Panc1 (cell line): ENCODE measurements at regions not wholly inside any gene's neighbourhood (a gene's known extent, or its start where the extent isn't known, plus 50 kb on each side); places are given as distances from the start of the nearest gene placed in this dataset.

Source experiments
- ATAC-seq: fragments of 200-7000 bp; cut with Tn5 transposase; 2 replicates; pipeline ENCODE4 v1.9.1; 2020; ENCODE audit warnings: mild to moderate bottlenecking, moderate library complexity
- BruUV-seq: library from RNA; stranded (reverse); fragments of 400-500 nt; replicated peaks from 2 replicates; lab custom pipeline; 2021; lab: Mats Ljungman, UMichigan
- CTCF ChIA-PET: fragments of 300-600 bp; sonication (Branson Sonifier 250); formaldehyde crosslinking; loops from one replicate; lab custom pipeline; 2022; ENCODE audit warnings: antibody characterized with exemption; lab: Charles Lee
- POLR2A ChIA-PET: fragments of 300-600 bp; sonication (Branson Sonifier 250); formaldehyde crosslinking; loops from one replicate; lab custom pipeline; 2022; ENCODE audit warnings: antibody characterized with exemption; lab: Charles Lee
- DNase-seq: peaks from one replicate; pipeline ENCODE4 v3.0.0-alpha.2; 2010; ENCODE audit warnings: low read depth, low spot score
- H3K27ac ChIP-seq: 2 replicates; pipeline ENCODE4 v1.5.1; 2011; ENCODE audit warnings: mild to moderate bottlenecking, low read length, inconsistent platforms
- H3K27me3 ChIP-seq: fragments of 200-500 bp; sonication (Bioruptor generic); 2 replicates; pipeline ENCODE4 v1.6.0; 2014; ENCODE audit warnings: low read length, inconsistent platforms; ENCODE audit not compliant: control insufficient read depth, insufficient read depth
- H3K36me3 ChIP-seq: fragments of 200-500 bp; sonication (Bioruptor generic); 2 replicates; pipeline ENCODE4 v1.5.1; 2014; ENCODE audit warnings: inconsistent platforms, mild to moderate bottlenecking, low read length, moderate library complexity; ENCODE audit not compliant: control insufficient read depth, insufficient read depth
- H3K4me1 ChIP-seq: 2 replicates; pipeline ENCODE4 v1.5.1; 2011; ENCODE audit warnings: inconsistent platforms, mild to moderate bottlenecking, low read length, moderate library complexity; ENCODE audit not compliant: control insufficient read depth, insufficient read depth
- H3K4me3 ChIP-seq, 2 experiments: 2 replicates each; pipeline ENCODE4 v1.5.1; 2011 to 2012; ENCODE audit warnings: low read depth in 2 of 2, low read length in 2 of 2, mild to moderate bottlenecking in 2 of 2, inconsistent platforms in 1 of 2, moderate library complexity in 1 of 2
- H3K9me3 ChIP-seq: fragments of 200-500 bp; sonication (Bioruptor generic); 2 replicates; pipeline ENCODE4 v1.5.1; 2014; ENCODE audit warnings: low read depth, mild to moderate bottlenecking, inconsistent platforms, low read length, moderate library complexity; ENCODE audit not compliant: control insufficient read depth, insufficient read depth
- POLR2AphosphoS5 ChIP-seq: IDR thresholded peaks from 2 replicates; pipeline ENCODE4 v1.6.1; 2012; ENCODE audit warnings: mild to moderate bottlenecking, low read depth, low read length, moderate library complexity
- REST ChIP-seq, 2 experiments: IDR thresholded peaks; 2 replicates each; pipeline ENCODE4 v1.6.1; 2011 to 2012; ENCODE audit warnings: low read depth in 2 of 2, control low read depth in 1 of 2, low read length in 1 of 2, mild to moderate bottlenecking in 1 of 2, moderate library complexity in 1 of 2; ENCODE audit not compliant: insufficient read depth in 1 of 2
- SIN3A ChIP-seq: IDR thresholded peaks from 2 replicates; pipeline ENCODE4 v1.6.1; 2012; ENCODE audit warnings: low read depth, mild to moderate bottlenecking, low read length, moderate library complexity, borderline replicate concordance; ENCODE audit not compliant: insufficient read depth
- TCF7L2 ChIP-seq: IDR thresholded peaks from 2 replicates; pipeline ENCODE4 v1.6.1; 2011; ENCODE audit warnings: mild to moderate bottlenecking, low read depth, low read length, inconsistent platforms
- in situ Hi-C: cut with HindIII; loops from 2 replicates; pipeline ENCODE4 v1.10.0; 2016; ENCODE audit warnings: low sequenced_read_pairs, low pct_unique_long_range_greater_than_20kb
- intact Hi-C: fragments of 100-400 bp; cut with micrococcal nuclease; formaldehyde crosslinking; loops from one replicate; pipeline ENCODE4 v1.10.0; 2022; ENCODE audit not compliant: unreplicated experiment
- TF ChIP-seq, protein P1 (sequence below): fragments of 450-650 bp; IDR thresholded peaks from 2 replicates; pipeline ENCODE4 v1.5.1; 2017; ENCODE audit warnings: mild to moderate bottlenecking

- H3K27ac ChIP-seq, result no peak overlapping the region
- BruUV-seq, result no TSS peak
- CTCF ChIA-PET, result no interaction called here
- TF ChIP-seq TCF7L2, result no peak
- TF ChIP-seq REST (IDR thresholded peaks at IDR 0.05; ENCODE audit: insufficient read depth in 1 of 2, low read depth in 2 of 2, low read length in 1 of 2), result no peak
- no peak for TF ChIP-seq SIN3A
- no peak for TF ChIP-seq POLR2AphosphoS5
- TF ChIP-seq, protein P1, sequence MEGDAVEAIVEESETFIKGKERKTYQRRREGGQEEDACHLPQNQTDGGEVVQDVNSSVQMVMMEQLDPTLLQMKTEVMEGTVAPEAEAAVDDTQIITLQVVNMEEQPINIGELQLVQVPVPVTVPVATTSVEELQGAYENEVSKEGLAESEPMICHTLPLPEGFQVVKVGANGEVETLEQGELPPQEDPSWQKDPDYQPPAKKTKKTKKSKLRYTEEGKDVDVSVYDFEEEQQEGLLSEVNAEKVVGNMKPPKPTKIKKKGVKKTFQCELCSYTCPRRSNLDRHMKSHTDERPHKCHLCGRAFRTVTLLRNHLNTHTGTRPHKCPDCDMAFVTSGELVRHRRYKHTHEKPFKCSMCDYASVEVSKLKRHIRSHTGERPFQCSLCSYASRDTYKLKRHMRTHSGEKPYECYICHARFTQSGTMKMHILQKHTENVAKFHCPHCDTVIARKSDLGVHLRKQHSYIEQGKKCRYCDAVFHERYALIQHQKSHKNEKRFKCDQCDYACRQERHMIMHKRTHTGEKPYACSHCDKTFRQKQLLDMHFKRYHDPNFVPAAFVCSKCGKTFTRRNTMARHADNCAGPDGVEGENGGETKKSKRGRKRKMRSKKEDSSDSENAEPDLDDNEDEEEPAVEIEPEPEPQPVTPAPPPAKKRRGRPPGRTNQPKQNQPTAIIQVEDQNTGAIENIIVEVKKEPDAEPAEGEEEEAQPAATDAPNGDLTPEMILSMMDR, result no peak
- ATAC-seq (no peak), DNase-seq (no peak)
- intact Hi-C loops, result no loop called here
- no peak overlapping the region for H3K4me3 ChIP-seq
- in situ Hi-C loops, result no loop called here
- no peaks in the 10 kb centered on the region for H3K36me3 ChIP-seq
- peaks cover 2% of the 10 kb centered on the region; the same call in 1 of the 2 replicates for H3K27me3 ChIP-seq
- H3K9me3 ChIP-seq, result no peaks in the 10 kb centered on the region
- POLR2A ChIA-PET, result no interaction called here
- H3K4me1 ChIP-seq, result no peaks in the 10 kb centered on the region
Measured at GRCh38 chr5:13503017-13503416, 441.5 kb downstream of the DNAH5 start.

GRCh38 chr5:13501176-13501575 lies 443.3 kb downstream of the DNAH5 start:
- intact Hi-C loops (no loop called here), in situ Hi-C loops (no loop called here)
- CTCF ChIA-PET, result no interaction called here

More at GRCh38 chr5:13501176-13501575, 443.3 kb downstream of the DNAH5 start:
- TF ChIP-seq SIN3A (no peak), REST (IDR thresholded peaks at IDR 0.05; ENCODE audit: insufficient read depth in 1 of 2, low read depth in 2 of 2, low read length in 1 of 2) (no peak), POLR2AphosphoS5 (no peak), TCF7L2 (no peak)
- H3K4me1 ChIP-seq, result no peaks in the 10 kb centered on the region
- DNase-seq (no peak), ATAC-seq (no peak)
- BruUV-seq, result no TSS peak
- no peak overlapping the region for H3K4me3 ChIP-seq
- H3K27ac ChIP-seq, result no peak overlapping the region
- POLR2A ChIA-PET, result no interaction called here
- no peaks in the 10 kb centered on the region for H3K36me3 ChIP-seq
- H3K27me3 ChIP-seq, result peaks cover 2% of the 10 kb centered on the region; the same call in 1 of the 2 replicates
- H3K9me3 ChIP-seq, result no peaks in the 10 kb centered on the region
